Hippocampal formation (tissue), 2 donors: ENCODE measurements at regions not wholly inside any gene's neighbourhood (a gene's known extent, or its start where the extent isn't known, plus 50 kb on each side); places are given as distances from the start of the nearest gene placed in this dataset.
"Not testable (repeated sequence)": the region's sequence is repeated elsewhere in the genome, so short reads cannot be mapped to it uniquely, and the experiment has no call there.

Experiments used
- DNase-seq, 2 donors: peaks; one replicate each; lab custom pipeline; 2025; lab: John Stamatoyannopoulos, UW

- DNase-seq = no peak
These were observed 185.8 kb downstream of the B3GLCT start for GRCh38 chr13:31385540-31385939.

GRCh38 chr13:31394506-31394905, 194.7 kb downstream of the B3GLCT start:
- no peak for DNase-seq

- DNase-seq = no peak
These were observed 195.3 kb downstream of the B3GLCT start for GRCh38 chr13:31395090-31395489.

- DNase-seq = no peak
These were observed 199.9 kb downstream of the B3GLCT start for GRCh38 chr13:31399690-31400089.

- not testable (repeated sequence) for DNase-seq
These were observed 203.9 kb downstream of the B3GLCT start for GRCh38 chr13:31403711-31404110.

GRCh38 chr13:31408927-31409326, 209.2 kb downstream of the B3GLCT start:
- no peak for DNase-seq

- no peak for DNase-seq
These were observed 210.0 kb downstream of the B3GLCT start for GRCh38 chr13:31409678-31410356.

GRCh38 chr13:31413516-31413915, 213.7 kb downstream of the B3GLCT start:
- DNase-seq = no peak

GRCh38 chr13:31416066-31416465, 216.3 kb downstream of the B3GLCT start:
- no peak for DNase-seq

- DNase-seq = no peak
These were observed 218.4 kb downstream of the B3GLCT start for GRCh38 chr13:31418186-31418585.

GRCh38 chr13:31421756-31422155, 222.0 kb downstream of the B3GLCT start:
- DNase-seq = no peak

- peak; percentile 38 to 68 for DNase-seq
These were observed 224.5 kb downstream of the B3GLCT start for GRCh38 chr13:31424130-31424729.

- no peak for DNase-seq
These were observed 226.6 kb downstream of the B3GLCT start for GRCh38 chr13:31426395-31426794.

- DNase-seq = no peak
These were observed 227.7 kb downstream of the B3GLCT start for GRCh38 chr13:31427151-31428100.

- DNase-seq = peak in 1 of 2 donors; percentile 6
These were observed 232.0 kb downstream of the B3GLCT start for GRCh38 chr13:31431722-31432137.

GRCh38 chr13:31433207-31433606, 233.4 kb downstream of the B3GLCT start:
- DNase-seq = no peak

- no peak for DNase-seq
These were observed 234.0 kb downstream of the B3GLCT start for GRCh38 chr13:31433746-31434145.

- DNase-seq = no peak
These were observed 234.8 kb downstream of the B3GLCT start for GRCh38 chr13:31434613-31435012.

- DNase-seq = no peak
These were observed 235.8 kb downstream of the B3GLCT start for GRCh38 chr13:31435536-31435935.

GRCh38 chr13:31436478-31436877, 236.7 kb downstream of the B3GLCT start:
- DNase-seq = no peak

- no peak for DNase-seq
These were observed 238.2 kb downstream of the B3GLCT start for GRCh38 chr13:31437975-31438374.

- DNase-seq = no peak
These were observed 240.4 kb downstream of the B3GLCT start for GRCh38 chr13:31440132-31440531.
